OCI-LY7 (cell line): ENCODE measurements at regions not wholly inside any gene's neighbourhood (a gene's known extent, or its start where the extent isn't known, plus 50 kb on each side); places are given as distances from the start of the nearest gene placed in this dataset.

ENCODE experiments used
- CTCF ChIP-seq: fragments of 200-600 bp; sonication (generic); conservative IDR thresholded peaks from 2 replicates; pipeline ENCODE4 v1.5.1; 2014; ENCODE audit warnings: mild to moderate bottlenecking, antibody characterized with exemption, low read length, moderate library complexity, mixed read lengths
- EZH2phosphoT487 ChIP-seq: fragments of 200-600 bp; sonication (generic); IDR thresholded peaks from 2 replicates; pipeline ENCODE4 v1.6.1; 2018; ENCODE audit warnings: low read depth, borderline replicate concordance, mild to moderate bottlenecking, mixed run types, antibody characterized with exemption, low read length, moderate library complexity, mixed read lengths

GRCh38 chr1:22275167-22275566, 132.3 kb upstream of the WNT4 start:
- TF ChIP-seq CTCF (no peak), EZH2phosphoT487 (no peak)
